Stimulated activated CD4-positive, alpha-beta T cell treated with anti-CD3 and anti-CD28 coated beads, Interleukin-4, amount 100 ng/mL, for 24 hours (primary cell): ENCODE measurements at regions not wholly inside any gene's neighbourhood (a gene's known extent, or its start where the extent isn't known, plus 50 kb on each side); places are given as distances from the start of the nearest gene placed in this dataset.

Source experiments
- DNase-seq: peaks from one replicate; pipeline ENCODE4 v3.0.0-alpha.2; 2020

GRCh38 chr20:22744341-22745193, 160.2 kb upstream of the FOXA2 start:
- no peak for DNase-seq

GRCh38 chr20:22745194-22745500, 160.8 kb upstream of the FOXA2 start:
- DNase-seq = no peak

GRCh38 chr20:22746957-22747356, 162.6 kb upstream of the FOXA2 start:
- no peak for DNase-seq

- no peak for DNase-seq
These were observed 168.0 kb upstream of the FOXA2 start for GRCh38 chr20:22752324-22752723.

GRCh38 chr20:22757424-22758183, 173.2 kb upstream of the FOXA2 start:
- no peak for DNase-seq

GRCh38 chr20:22758815-22759214, 174.4 kb upstream of the FOXA2 start:
- no peak for DNase-seq

GRCh38 chr20:22762576-22763256, 178.3 kb upstream of the FOXA2 start:
- DNase-seq = no peak

- DNase-seq = no peak
These were observed 179.0 kb upstream of the FOXA2 start for GRCh38 chr20:22763257-22763906.

GRCh38 chr20:22768266-22769178, 184.2 kb upstream of the FOXA2 start:
- no peak for DNase-seq

GRCh38 chr20:22770241-22770800, 185.9 kb upstream of the FOXA2 start:
- no peak for DNase-seq

GRCh38 chr20:22771706-22772105, 187.3 kb upstream of the FOXA2 start:
- DNase-seq = no peak

- DNase-seq = no peak
These were observed 189.0 kb upstream of the FOXA2 start for GRCh38 chr20:22773344-22773743.

- DNase-seq = no peak
These were observed 190.9 kb upstream of the FOXA2 start for GRCh38 chr20:22775256-22775655.

- no peak for DNase-seq
These were observed 191.3 kb upstream of the FOXA2 start for GRCh38 chr20:22775671-22776139.

GRCh38 chr20:22776369-22776768, 192.0 kb upstream of the FOXA2 start:
- no peak for DNase-seq

- no peak for DNase-seq
These were observed 195.5 kb upstream of the FOXA2 start for GRCh38 chr20:22779878-22780277.

GRCh38 chr20:22781869-22782268, 197.5 kb upstream of the FOXA2 start:
- DNase-seq = no peak

- DNase-seq = no peak
These were observed 205.3 kb upstream of the FOXA2 start for GRCh38 chr20:22789676-22790075.

- no peak for DNase-seq
These were observed 207.0 kb upstream of the FOXA2 start for GRCh38 chr20:22791396-22791795.

GRCh38 chr20:22791877-22792525, 207.6 kb upstream of the FOXA2 start:
- no peak for DNase-seq

- DNase-seq = no peak
These were observed 209.8 kb upstream of the FOXA2 start for GRCh38 chr20:22794200-22794599.
